Osteoblast (primary cell): ENCODE measurements at regions not wholly inside any gene's neighbourhood (a gene's known extent, or its start where the extent isn't known, plus 50 kb on each side); places are given as distances from the start of the nearest gene placed in this dataset.
A peak's percentile ranks its signal among the peaks of the same experiment; 100 is the strongest.

Experiments used
- DNase-seq: peaks from one replicate; pipeline ENCODE4 v3.0.0; 2011; ENCODE audit warnings: low spot score, mixed read lengths; ENCODE audit not compliant: insufficient read length; ENCODE audit errors: missing footprints
- H2AFZ ChIP-seq: 2 replicates; pipeline ENCODE4 v1.6.0; 2011; ENCODE audit warnings: mild to moderate bottlenecking, low read length
- H3K27ac ChIP-seq: 2 replicates; pipeline ENCODE4 v1.5.1; 2011; ENCODE audit warnings: mild to moderate bottlenecking, low read depth, low read length, moderate library complexity
- H3K27me3 ChIP-seq: 2 replicates; pipeline ENCODE4 v1.6.0; 2012; ENCODE audit warnings: mild to moderate bottlenecking, control low read depth, inconsistent platforms, low read length, moderate library complexity; ENCODE audit not compliant: insufficient read depth
- H3K36me3 ChIP-seq: 2 replicates; pipeline ENCODE4 v1.5.1; 2011; ENCODE audit warnings: mild to moderate bottlenecking, low read length, control low read depth, moderate library complexity; ENCODE audit not compliant: insufficient read depth
- H3K4me1 ChIP-seq: 2 replicates; pipeline ENCODE4 v1.5.1; 2011; ENCODE audit warnings: mild to moderate bottlenecking, low read length, control low read depth, moderate library complexity; ENCODE audit not compliant: insufficient read depth
- H3K4me2 ChIP-seq: 2 replicates; pipeline ENCODE4 v1.6.0; 2011; ENCODE audit warnings: mild to moderate bottlenecking, low read length; ENCODE audit not compliant: insufficient read depth
- H3K4me3 ChIP-seq: fragments of 200-600 bp; sonication (generic); 3 replicates; pipeline ENCODE4 v1.5.1; 2012; ENCODE audit warnings: mild to moderate bottlenecking, low read length, inconsistent platforms; ENCODE audit not compliant: insufficient read depth
- H3K79me2 ChIP-seq: 2 replicates; pipeline ENCODE4 v1.6.0; 2012; ENCODE audit warnings: mild to moderate bottlenecking, low read length, control low read depth, inconsistent platforms; ENCODE audit not compliant: insufficient read depth
- H3K9me3 ChIP-seq: 2 replicates; pipeline ENCODE4 v1.5.1; 2011; ENCODE audit warnings: low read depth, low read length, control low read depth
- H4K20me1 ChIP-seq: 2 replicates; pipeline ENCODE4 v1.6.0; 2012; ENCODE audit warnings: mild to moderate bottlenecking, low read length, control low read depth; ENCODE audit not compliant: insufficient read depth
- TF ChIP-seq, protein P1 (sequence below): IDR thresholded peaks from 2 replicates; pipeline ENCODE4 v1.5.1; 2011; ENCODE audit warnings: mild to moderate bottlenecking, low read depth, low read length, moderate library complexity; ENCODE audit errors: extremely low read depth

GRCh38 chr5:118561971-118562370 is 426.4 kb downstream of the DTWD2 start:
- Histone ChIP-seq H3K4me2 (no peak overlapping the region), H2AFZ (no peak overlapping the region), H3K27ac (no peak overlapping the region), H3K4me3 (no peak overlapping the region), H3K4me1 (peaks cover 3% of the 10 kb centered on the region), H3K79me2 (no peaks in the 10 kb centered on the region), H4K20me1 (no peaks in the 10 kb centered on the region), H3K27me3 (no peaks in the 10 kb centered on the region), H3K36me3 (no peaks in the 10 kb centered on the region), H3K9me3 (no peaks in the 10 kb centered on the region)
- no peak for DNase-seq
- TF ChIP-seq, protein P1, sequence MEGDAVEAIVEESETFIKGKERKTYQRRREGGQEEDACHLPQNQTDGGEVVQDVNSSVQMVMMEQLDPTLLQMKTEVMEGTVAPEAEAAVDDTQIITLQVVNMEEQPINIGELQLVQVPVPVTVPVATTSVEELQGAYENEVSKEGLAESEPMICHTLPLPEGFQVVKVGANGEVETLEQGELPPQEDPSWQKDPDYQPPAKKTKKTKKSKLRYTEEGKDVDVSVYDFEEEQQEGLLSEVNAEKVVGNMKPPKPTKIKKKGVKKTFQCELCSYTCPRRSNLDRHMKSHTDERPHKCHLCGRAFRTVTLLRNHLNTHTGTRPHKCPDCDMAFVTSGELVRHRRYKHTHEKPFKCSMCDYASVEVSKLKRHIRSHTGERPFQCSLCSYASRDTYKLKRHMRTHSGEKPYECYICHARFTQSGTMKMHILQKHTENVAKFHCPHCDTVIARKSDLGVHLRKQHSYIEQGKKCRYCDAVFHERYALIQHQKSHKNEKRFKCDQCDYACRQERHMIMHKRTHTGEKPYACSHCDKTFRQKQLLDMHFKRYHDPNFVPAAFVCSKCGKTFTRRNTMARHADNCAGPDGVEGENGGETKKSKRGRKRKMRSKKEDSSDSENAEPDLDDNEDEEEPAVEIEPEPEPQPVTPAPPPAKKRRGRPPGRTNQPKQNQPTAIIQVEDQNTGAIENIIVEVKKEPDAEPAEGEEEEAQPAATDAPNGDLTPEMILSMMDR, result no peak

GRCh38 chr5:118561235-118561634 is 427.1 kb downstream of the DTWD2 start:
- H3K27me3 ChIP-seq, result no peaks in the 10 kb centered on the region
- no peaks in the 10 kb centered on the region for H3K36me3 ChIP-seq
- no peak overlapping the region for H2AFZ ChIP-seq
- H3K9me3 ChIP-seq, result no peaks in the 10 kb centered on the region
- H3K4me2 ChIP-seq, result no peak overlapping the region
- no peak overlapping the region for H3K4me3 ChIP-seq
- no peaks in the 10 kb centered on the region for H3K79me2 ChIP-seq
- H4K20me1 ChIP-seq, result no peaks in the 10 kb centered on the region
- peaks cover 3% of the 10 kb centered on the region for H3K4me1 ChIP-seq
- DNase-seq, result no peak
- TF ChIP-seq, protein P1, result no peak
- H3K27ac ChIP-seq, result no peak overlapping the region

DNA sequence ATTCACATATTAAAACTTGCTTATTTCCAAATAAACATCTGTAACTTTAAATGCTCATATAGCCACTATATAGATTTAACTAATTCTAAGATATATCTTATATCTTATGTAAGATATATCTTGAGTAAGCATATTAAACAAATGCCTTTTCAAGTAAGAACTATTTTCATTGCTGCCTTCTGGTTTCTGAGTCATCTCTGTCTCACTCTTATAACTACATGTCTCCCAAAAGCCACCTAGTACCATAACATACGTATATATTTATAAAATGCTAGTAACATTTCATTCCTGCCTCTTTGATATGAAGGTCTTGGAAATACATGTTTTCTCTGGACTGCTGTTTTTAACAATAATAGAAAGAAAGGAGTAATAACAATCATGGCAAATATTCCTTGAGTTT is 429.5 kb downstream of the DTWD2 start:
- peak; percentile 63 for DNase-seq
- no peaks in the 10 kb centered on the region for H4K20me1 ChIP-seq

GRCh38 chr5:118557251-118557661 is 431.1 kb downstream of the DTWD2 start:
- no peaks in the 10 kb centered on the region for H3K27me3 ChIP-seq
- H3K27ac ChIP-seq, result no peak overlapping the region
- H3K9me3 ChIP-seq, result no peaks in the 10 kb centered on the region
- H2AFZ ChIP-seq, result peak overlapping the region; percentile 46
- no peak for DNase-seq
- H3K4me3 ChIP-seq, result no peak overlapping the region
- H4K20me1 ChIP-seq, result no peaks in the 10 kb centered on the region
- H3K4me2 ChIP-seq, result no peak overlapping the region
- H3K4me1 ChIP-seq, result peaks cover 6% of the 10 kb centered on the region
- no peaks in the 10 kb centered on the region for H3K36me3 ChIP-seq
- H3K79me2 ChIP-seq, result no peaks in the 10 kb centered on the region
- TF ChIP-seq, protein P1, result no peak

More for the DNA sequence above, 429.5 kb downstream of the DTWD2 start:
- Histone ChIP-seq H3K4me2 (no peak overlapping the region), H3K27ac (no peak overlapping the region), H2AFZ (no peak overlapping the region), H3K79me2 (no peaks in the 10 kb centered on the region), H3K36me3 (no peaks in the 10 kb centered on the region), H3K4me1 (peaks cover 6% of the 10 kb centered on the region), H3K27me3 (no peaks in the 10 kb centered on the region), H3K4me3 (no peak overlapping the region), H3K9me3 (no peaks in the 10 kb centered on the region)
- TF ChIP-seq, protein P1, result no peak
